K562 (cell line): ENCODE measurements at regions not wholly inside any gene's neighbourhood (a gene's known extent, or its start where the extent isn't known, plus 50 kb on each side); places are given as distances from the start of the nearest gene placed in this dataset.

ENCODE experiments used
- CBX1 ChIP-seq: sonication (generic); IDR thresholded peaks from 2 replicates; pipeline ENCODE4 v1.6.1; 2016; ENCODE audit warnings: antibody characterized with exemption, low read depth, mild to moderate bottlenecking
- CHD1 ChIP-seq: fragments of 200-600 bp; sonication (generic); IDR thresholded peaks from one replicate; pipeline ENCODE4 v1.6.1; 2012; ENCODE audit warnings: mild to moderate bottlenecking, moderate library complexity, low read length, inconsistent platforms
- CTBP1 ChIP-seq: fragments of 450-650 bp; IDR thresholded peaks from 2 replicates; pipeline ENCODE4 v1.6.1; 2016; ENCODE audit warnings: borderline replicate concordance
- ELF1 ChIP-seq: fragments of 200-800 bp; sonication (Bioruptor generic); IDR thresholded peaks from 2 replicates; pipeline ENCODE4 v1.6.1; 2016; ENCODE audit warnings: missing genetic modification characterization, missing compliant biosample characterization
- FOS ChIP-seq: IDR thresholded peaks from 3 replicates; pipeline ENCODE4 v1.6.1; 2011; ENCODE audit not compliant: insufficient read length; ENCODE audit errors: extremely low read depth
- FOXP1 ChIP-seq: sonication (generic); formaldehyde crosslinking; IDR thresholded peaks from 2 replicates; pipeline ENCODE4 v1.8.0; 2022; ENCODE audit warnings: mild to moderate bottlenecking, missing genetic modification reagents
- MCM7 ChIP-seq, 2 experiments: fragments of 450-650 bp; IDR thresholded peaks; 2 replicates each; pipeline ENCODE4 v1.6.1; 2016 to 2018
- NUFIP1 ChIP-seq: fragments of 450-650 bp; IDR thresholded peaks from 2 replicates; pipeline ENCODE4 v1.6.1; 2018; ENCODE audit not compliant: partially characterized antibody
- PTBP1 ChIP-seq: fragments of 200-400 bp; formaldehyde crosslinking; IDR thresholded peaks from 2 replicates; pipeline ENCODE4 v1.6.1; 2017; ENCODE audit warnings: low read depth, low read length
- RBM14 ChIP-seq: fragments of 200-400 bp; formaldehyde crosslinking; IDR thresholded peaks from 2 replicates; pipeline ENCODE4 v1.6.1; 2018; ENCODE audit warnings: low read depth, mild to moderate bottlenecking, low read length, moderate library complexity, borderline replicate concordance; ENCODE audit not compliant: insufficient read depth
- SMAD4 ChIP-seq: fragments of 250-450 bp; sonication (Bioruptor Pico); conservative IDR thresholded peaks from 2 replicates; pipeline ENCODE4 v1.8.0; 2021; ENCODE audit warnings: inconsistent platforms, mild to moderate bottlenecking, moderate library complexity
- SNIP1 ChIP-seq: fragments of 450-650 bp; IDR thresholded peaks from 2 replicates; pipeline ENCODE4 v1.7.1; 2017; ENCODE audit warnings: low read depth, mild to moderate bottlenecking
- SOX6 ChIP-seq: fragments of 450-650 bp; IDR thresholded peaks from 2 replicates; pipeline ENCODE4 v1.6.1; 2014; ENCODE audit warnings: mild to moderate bottlenecking
- TRIM24 ChIP-seq, 2 experiments: fragments of 450-650 bp; IDR thresholded peaks; 2 replicates each; pipeline ENCODE4 v1.6.1; 2016
- WHSC1 ChIP-seq: IDR thresholded peaks from one replicate; pipeline ENCODE4 v1.6.1; 2012; ENCODE audit warnings: low read length, control low read depth, inconsistent platforms
- XRCC3 ChIP-seq: fragments of 450-650 bp; IDR thresholded peaks from 2 replicates; pipeline ENCODE4 v1.6.1; 2017; ENCODE audit warnings: mild to moderate bottlenecking, moderate library complexity
- ZNF232 ChIP-seq: sonication (generic); formaldehyde crosslinking; IDR thresholded peaks from 2 replicates; pipeline ENCODE4 v1.8.0; 2022; ENCODE audit warnings: mild to moderate bottlenecking, missing genetic modification reagents
- ZNF354B ChIP-seq: fragments of 250-450 bp; sonication (Bioruptor Pico); IDR thresholded peaks from 2 replicates; pipeline ENCODE4 v1.4.0; 2020
- ZNF780A ChIP-seq: fragments of 250-450 bp; sonication (Bioruptor Pico); IDR thresholded peaks from 2 replicates; pipeline ENCODE4 v1.5.0; 2021; ENCODE audit warnings: mild to moderate bottlenecking
- TF ChIP-seq, protein P1 (sequence below): IDR thresholded peaks from 2 replicates; pipeline ENCODE4 v1.6.1; 2014; ENCODE audit warnings: antibody characterized with exemption
- TF ChIP-seq, protein P2 (sequence below): fragments of 450-650 bp; formaldehyde crosslinking; IDR thresholded peaks from 2 replicates; pipeline ENCODE4 v1.4.0; 2020; ENCODE audit warnings: mild to moderate bottlenecking, moderate library complexity
- TF ChIP-seq, protein P3 (sequence below): sonication (generic); formaldehyde crosslinking; IDR thresholded peaks from 2 replicates; pipeline ENCODE4 v1.8.1; 2022; ENCODE audit warnings: missing genetic modification reagents
- TF ChIP-seq, protein P4 (sequence below): fragments of 450-650 bp; IDR thresholded peaks from 2 replicates; pipeline ENCODE4 v1.6.1; 2018; ENCODE audit not compliant: partially characterized antibody

DNA sequence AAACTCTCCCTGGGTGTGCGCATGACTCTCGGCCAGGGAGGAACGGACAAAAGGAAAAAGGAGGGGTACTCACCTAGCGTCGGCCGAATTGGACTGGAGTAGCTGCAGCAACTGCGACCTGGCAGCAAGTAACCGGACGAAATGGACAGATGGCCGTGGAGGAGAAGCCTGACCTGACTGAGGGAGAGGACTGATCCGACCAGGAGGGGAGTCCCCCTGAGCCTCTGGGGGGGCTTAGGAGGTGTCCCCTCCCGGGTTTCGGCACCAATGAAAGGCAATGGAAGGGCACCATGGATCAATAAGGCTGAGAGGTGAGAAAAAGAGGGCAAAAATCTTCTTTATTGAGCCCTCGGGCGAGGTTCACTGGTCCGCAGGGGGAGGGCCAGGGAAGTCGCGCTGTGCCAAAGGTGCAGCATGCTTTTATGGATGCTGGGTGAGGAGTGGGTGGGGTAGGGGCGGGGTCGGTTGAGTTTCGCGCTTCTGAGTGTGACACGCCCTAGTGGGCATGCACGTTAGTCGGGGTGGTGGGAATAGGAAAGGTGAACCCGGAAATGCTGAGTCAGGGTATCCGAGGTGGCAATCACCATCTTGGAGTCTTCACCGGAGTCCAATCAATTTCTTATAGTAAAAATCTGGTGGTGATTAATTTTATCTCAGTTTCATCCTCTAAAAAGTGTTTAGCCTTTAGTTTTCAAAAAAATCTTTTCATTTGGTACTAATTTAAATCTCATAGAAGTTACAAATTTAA, 638.5 kb upstream of the DPP6 start (continued):
- TF ChIP-seq, protein P1, sequence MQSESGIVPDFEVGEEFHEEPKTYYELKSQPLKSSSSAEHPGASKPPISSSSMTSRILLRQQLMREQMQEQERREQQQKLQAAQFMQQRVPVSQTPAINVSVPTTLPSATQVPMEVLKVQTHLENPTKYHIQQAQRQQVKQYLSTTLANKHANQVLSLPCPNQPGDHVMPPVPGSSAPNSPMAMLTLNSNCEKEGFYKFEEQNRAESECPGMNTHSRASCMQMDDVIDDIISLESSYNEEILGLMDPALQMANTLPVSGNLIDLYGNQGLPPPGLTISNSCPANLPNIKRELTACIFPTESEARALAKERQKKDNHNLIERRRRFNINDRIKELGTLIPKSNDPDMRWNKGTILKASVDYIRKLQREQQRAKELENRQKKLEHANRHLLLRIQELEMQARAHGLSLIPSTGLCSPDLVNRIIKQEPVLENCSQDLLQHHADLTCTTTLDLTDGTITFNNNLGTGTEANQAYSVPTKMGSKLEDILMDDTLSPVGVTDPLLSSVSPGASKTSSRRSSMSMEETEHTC: no peak
- TF ChIP-seq PTBP1 (peak; percentile 66), XRCC3 (no peak), NUFIP1 (no peak), ELF1 (tag) (peak; percentile 92), WHSC1 (no peak), SOX6 (no peak), MCM7 (IDR thresholded peaks at IDR 0.05) (no peak), ZNF780A (CRISPR knock-in tag) (no peak), CTBP1 (peak; percentile 63; the same call in 1 of the 2 replicates), TRIM24 (IDR thresholded peaks at IDR 0.05) (peak; percentile 34 to 48; a peak in 1 of 4 replicates), SMAD4 (0 out of 2 replicates have a peak, but pooled peaks have one; percentile 36), FOXP1 (CRISPR knock-in tag) (no peak), ZNF232 (CRISPR knock-in tag) (no peak), CHD1 (peak; percentile 35), SNIP1 (no peak), CBX1 (peak; percentile 99), FOS (no peak), ZNF354B (CRISPR knock-in tag) (no peak), RBM14 (no peak)
- TF ChIP-seq, protein P2, sequence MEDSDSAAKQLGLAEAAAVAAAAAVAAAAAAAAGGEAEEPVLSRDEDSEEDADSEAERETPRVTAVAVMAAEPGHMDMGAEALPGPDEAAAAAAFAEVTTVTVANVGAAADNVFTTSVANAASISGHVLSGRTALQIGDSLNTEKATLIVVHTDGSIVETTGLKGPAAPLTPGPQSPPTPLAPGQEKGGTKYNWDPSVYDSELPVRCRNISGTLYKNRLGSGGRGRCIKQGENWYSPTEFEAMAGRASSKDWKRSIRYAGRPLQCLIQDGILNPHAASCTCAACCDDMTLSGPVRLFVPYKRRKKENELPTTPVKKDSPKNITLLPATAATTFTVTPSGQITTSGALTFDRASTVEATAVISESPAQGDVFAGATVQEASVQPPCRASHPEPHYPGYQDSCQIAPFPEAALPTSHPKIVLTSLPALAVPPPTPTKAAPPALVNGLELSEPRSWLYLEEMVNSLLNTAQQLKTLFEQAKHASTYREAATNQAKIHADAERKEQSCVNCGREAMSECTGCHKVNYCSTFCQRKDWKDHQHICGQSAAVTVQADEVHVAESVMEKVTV (CRISPR knock-in tag): no peak
- TF ChIP-seq, protein P3, sequence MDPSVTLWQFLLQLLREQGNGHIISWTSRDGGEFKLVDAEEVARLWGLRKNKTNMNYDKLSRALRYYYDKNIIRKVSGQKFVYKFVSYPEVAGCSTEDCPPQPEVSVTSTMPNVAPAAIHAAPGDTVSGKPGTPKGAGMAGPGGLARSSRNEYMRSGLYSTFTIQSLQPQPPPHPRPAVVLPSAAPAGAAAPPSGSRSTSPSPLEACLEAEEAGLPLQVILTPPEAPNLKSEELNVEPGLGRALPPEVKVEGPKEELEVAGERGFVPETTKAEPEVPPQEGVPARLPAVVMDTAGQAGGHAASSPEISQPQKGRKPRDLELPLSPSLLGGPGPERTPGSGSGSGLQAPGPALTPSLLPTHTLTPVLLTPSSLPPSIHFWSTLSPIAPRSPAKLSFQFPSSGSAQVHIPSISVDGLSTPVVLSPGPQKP (CRISPR knock-in tag): no peak
- TF ChIP-seq, protein P4, sequence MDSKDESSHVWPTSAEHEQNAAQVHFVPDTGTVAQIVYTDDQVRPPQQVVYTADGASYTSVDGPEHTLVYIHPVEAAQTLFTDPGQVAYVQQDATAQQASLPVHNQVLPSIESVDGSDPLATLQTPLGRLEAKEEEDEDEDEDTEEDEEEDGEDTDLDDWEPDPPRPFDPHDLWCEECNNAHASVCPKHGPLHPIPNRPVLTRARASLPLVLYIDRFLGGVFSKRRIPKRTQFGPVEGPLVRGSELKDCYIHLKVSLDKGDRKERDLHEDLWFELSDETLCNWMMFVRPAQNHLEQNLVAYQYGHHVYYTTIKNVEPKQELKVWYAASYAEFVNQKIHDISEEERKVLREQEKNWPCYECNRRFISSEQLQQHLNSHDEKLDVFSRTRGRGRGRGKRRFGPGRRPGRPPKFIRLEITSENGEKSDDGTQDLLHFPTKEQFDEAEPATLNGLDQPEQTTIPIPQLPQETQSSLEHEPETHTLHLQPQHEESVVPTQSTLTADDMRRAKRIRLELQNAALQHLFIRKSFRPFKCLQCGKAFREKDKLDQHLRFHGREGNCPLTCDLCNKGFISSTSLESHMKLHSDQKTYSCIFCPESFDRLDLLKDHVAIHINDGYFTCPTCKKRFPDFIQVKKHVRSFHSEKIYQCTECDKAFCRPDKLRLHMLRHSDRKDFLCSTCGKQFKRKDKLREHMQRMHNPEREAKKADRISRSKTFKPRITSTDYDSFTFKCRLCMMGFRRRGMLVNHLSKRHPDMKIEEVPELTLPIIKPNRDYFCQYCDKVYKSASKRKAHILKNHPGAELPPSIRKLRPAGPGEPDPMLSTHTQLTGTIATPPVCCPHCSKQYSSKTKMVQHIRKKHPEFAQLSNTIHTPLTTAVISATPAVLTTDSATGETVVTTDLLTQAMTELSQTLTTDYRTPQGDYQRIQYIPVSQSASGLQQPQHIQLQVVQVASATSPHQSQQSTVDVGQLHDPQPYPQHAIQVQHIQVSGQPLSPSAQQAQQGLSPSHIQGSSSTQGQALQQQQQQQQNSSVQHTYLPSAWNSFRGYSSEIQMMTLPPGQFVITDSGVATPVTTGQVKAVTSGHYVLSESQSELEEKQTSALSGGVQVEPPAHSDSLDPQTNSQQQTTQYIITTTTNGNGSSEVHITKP: peak; percentile 59
